Prostate gland (tissue), 2 donors: ENCODE measurements at regions not wholly inside any gene's neighbourhood (a gene's known extent, or its start where the extent isn't known, plus 50 kb on each side); places are given as distances from the start of the nearest gene placed in this dataset.
"Not testable (repeated sequence)": the region's sequence is repeated elsewhere in the genome, so short reads cannot be mapped to it uniquely, and the experiment has no call there.

Source experiments
- DNase-seq: peaks from one replicate; pipeline ENCODE4 v3.0.0-alpha.2; 2019; ENCODE audit warnings: low spot score
- H3K27ac ChIP-seq, 2 donors: fragments of 200-600 bp; sonication (generic); 2 replicates each; pipeline ENCODE4 v1.5.1; 2017 to 2019
- H3K27me3 ChIP-seq: fragments of 200-600 bp; sonication (generic); replicated peaks from 2 replicates; pipeline ENCODE4 v1.5.1; 2019; ENCODE audit not compliant: insufficient read depth
- H3K36me3 ChIP-seq, 2 donors: fragments of 200-600 bp; sonication (generic); 1 replicate in 1 of 2; 2 replicates in 1 of 2; pipeline versions ENCODE4 v1.5.1 to v1.8.1; 2017 to 2019
- H3K4me1 ChIP-seq: fragments of 200-600 bp; sonication (generic); replicated peaks from 2 replicates; pipeline ENCODE4 v1.5.1; 2019
- H3K4me3 ChIP-seq, 2 donors: fragments of 200-600 bp; sonication (generic); 2 replicates each; pipeline ENCODE4 v1.5.1; 2017 to 2019
- H3K9me3 ChIP-seq: fragments of 200-600 bp; sonication (generic); 2 replicates; pipeline ENCODE4 v1.5.1; 2017
- POLR2A ChIP-seq: fragments of 450-650 bp; IDR thresholded peaks from one replicate; pipeline ENCODE4 v1.6.1; 2016; ENCODE audit warnings: antibody characterized with exemption, mild to moderate bottlenecking
- POLR2AphosphoS5 ChIP-seq: sonication (generic); formaldehyde crosslinking; IDR thresholded peaks from one replicate; pipeline ENCODE4 v1.6.1; 2017; ENCODE audit warnings: antibody characterized with exemption
- WGBS: methylation state at CpG from one replicate; pipeline ENCODE4 v1.1.5; 2018; 5-methylcytosine and 5-hydroxymethylcytosine counted together
- intact Hi-C: fragments of 100-400 bp; cut with DNase I; formaldehyde crosslinking; loops from one replicate; pipeline ENCODE4 v1.14.2; 2022
- TF ChIP-seq, protein P1 (sequence below), 4 experiments: fragments of 200-600 bp in 2 of 4; fragments of 450-650 bp in 2 of 4; sonication (generic) in 2 of 4; IDR thresholded peaks; 1 replicate in 3 of 4; 2 replicates in 1 of 4; pipeline ENCODE4 v1.5.1; 2016 to 2019; ENCODE audit warnings: antibody characterized with exemption in 4 of 4, mild to moderate bottlenecking in 2 of 4, moderate library complexity in 2 of 4

DNA sequence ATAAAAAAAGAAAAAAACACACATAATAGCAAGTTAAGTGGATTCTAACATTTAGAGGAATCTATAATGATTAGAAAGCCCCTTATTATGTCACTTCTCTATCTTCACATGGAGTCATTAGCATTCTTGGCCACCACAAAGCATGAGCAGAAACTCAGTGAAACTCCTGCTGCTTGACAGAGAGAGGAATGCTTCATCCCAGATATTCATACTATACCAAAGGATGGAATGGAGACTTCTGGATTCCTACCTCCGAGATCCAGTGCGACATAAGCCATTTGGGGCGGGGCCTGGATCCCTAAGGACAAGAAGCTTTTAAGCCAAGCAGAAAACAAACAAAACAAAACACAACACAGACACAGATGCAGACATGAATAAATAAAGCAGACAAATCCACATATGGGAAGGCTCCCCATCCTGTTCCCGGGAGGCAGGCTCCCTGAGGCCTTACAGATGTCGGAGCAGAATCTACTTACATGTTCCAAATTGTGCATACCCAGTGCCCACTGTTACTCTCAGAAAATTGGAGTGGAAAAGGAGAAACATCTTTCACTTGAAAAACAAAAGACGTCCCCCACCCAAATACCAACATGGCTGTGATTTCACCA, 727.3 kb downstream of the MAFB start:
- H3K4me3 ChIP-seq, result no peak overlapping the region
- DNase-seq, result no peak
- H3K27me3 ChIP-seq, result no peaks in the 10 kb centered on the region
- no peaks in the 10 kb centered on the region for H3K36me3 ChIP-seq
- H3K27ac ChIP-seq, result no peak overlapping the region
- WGBS, result 86% methylated on average over 6 of the region's 6 CpGs
- H3K9me3 ChIP-seq, result no peaks in the 10 kb centered on the region
- H3K4me1 ChIP-seq, result no peaks in the 10 kb centered on the region
- intact Hi-C loops, result no loop called here
- TF ChIP-seq, protein P1, sequence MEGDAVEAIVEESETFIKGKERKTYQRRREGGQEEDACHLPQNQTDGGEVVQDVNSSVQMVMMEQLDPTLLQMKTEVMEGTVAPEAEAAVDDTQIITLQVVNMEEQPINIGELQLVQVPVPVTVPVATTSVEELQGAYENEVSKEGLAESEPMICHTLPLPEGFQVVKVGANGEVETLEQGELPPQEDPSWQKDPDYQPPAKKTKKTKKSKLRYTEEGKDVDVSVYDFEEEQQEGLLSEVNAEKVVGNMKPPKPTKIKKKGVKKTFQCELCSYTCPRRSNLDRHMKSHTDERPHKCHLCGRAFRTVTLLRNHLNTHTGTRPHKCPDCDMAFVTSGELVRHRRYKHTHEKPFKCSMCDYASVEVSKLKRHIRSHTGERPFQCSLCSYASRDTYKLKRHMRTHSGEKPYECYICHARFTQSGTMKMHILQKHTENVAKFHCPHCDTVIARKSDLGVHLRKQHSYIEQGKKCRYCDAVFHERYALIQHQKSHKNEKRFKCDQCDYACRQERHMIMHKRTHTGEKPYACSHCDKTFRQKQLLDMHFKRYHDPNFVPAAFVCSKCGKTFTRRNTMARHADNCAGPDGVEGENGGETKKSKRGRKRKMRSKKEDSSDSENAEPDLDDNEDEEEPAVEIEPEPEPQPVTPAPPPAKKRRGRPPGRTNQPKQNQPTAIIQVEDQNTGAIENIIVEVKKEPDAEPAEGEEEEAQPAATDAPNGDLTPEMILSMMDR (IDR thresholded peaks at IDR 0.05), result no peak
- no peak for TF ChIP-seq POLR2AphosphoS5
- no peak for TF ChIP-seq POLR2A

GRCh38 chr20:39960522-39961428, 728.3 kb downstream of the MAFB start:
- Histone ChIP-seq H3K27ac (no peak overlapping the region), H3K27me3 (no peaks in the 10 kb centered on the region), H3K4me1 (no peaks in the 10 kb centered on the region), H3K36me3 (no peaks in the 10 kb centered on the region), H3K9me3 (no peaks in the 10 kb centered on the region), H3K4me3 (no peak overlapping the region)
- intact Hi-C loops, result no loop called here
- TF ChIP-seq POLR2AphosphoS5 (no peak), POLR2A (no peak)
- TF ChIP-seq, protein P1 (IDR thresholded peaks at IDR 0.05), result no peak
- DNase-seq, result no peak
- 25% methylated on average over 7 of the region's 7 CpGs for WGBS

DNA sequence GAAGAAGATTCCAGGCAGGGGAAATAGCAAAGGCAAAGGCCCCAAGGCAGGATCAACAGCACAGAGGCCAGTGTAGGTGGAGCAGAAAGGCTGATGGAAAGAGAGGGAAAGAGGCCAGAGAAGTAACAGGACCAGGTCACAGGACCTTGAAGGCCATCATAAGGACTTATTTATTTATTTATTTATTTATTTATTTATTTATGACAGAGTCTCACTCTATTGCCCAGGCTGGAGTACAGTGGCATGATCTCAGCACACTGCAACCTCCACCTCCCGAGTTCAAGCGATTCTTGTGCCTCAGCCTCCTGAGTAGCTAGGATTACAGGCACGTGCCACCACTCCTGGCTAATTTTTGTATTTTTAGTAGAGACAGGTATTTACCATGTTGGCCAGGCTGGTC, 731.1 kb downstream of the MAFB start:
- intact Hi-C loops, H3K27ac ChIP-seq, H3K4me3 ChIP-seq, H3K9me3 ChIP-seq, H3K27me3 ChIP-seq, H3K36me3 ChIP-seq, DNase-seq, H3K4me1 ChIP-seq: not testable (repeated sequence)
- 100% methylated on average over 3 of the region's 3 CpGs for WGBS

DNA sequence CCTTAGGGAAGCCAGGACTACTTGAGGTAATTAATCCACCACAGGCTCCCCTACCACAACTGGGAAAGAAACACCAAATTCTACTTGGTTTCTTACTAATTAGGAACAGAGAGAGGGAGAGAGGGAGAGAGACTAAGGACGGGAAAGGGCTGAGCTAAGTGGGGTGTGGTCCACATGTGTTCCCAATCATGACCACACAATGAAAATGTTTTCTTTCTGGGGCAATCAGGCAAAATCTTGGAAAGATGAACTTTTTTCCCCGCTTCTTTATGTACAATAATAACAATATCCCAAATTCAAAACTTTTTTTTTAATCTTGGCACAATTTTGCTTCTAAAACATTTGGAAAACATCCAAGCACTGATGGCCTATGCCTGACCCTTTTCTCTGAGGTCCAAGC, 734.4 kb downstream of the MAFB start:
- no peaks in the 10 kb centered on the region for H3K9me3 ChIP-seq
- TF ChIP-seq, protein P1 (IDR thresholded peaks at IDR 0.05), result no peak
- TF ChIP-seq POLR2AphosphoS5 (no peak), POLR2A (no peak)
- intact Hi-C loops, result no loop called here
- H3K4me3 ChIP-seq, result no peak overlapping the region
- no peaks in the 10 kb centered on the region for H3K4me1 ChIP-seq
- WGBS, result 69% methylated on average over 2 of the region's 2 CpGs
- H3K27me3 ChIP-seq, result no peaks in the 10 kb centered on the region
- DNase-seq, result no peak
- H3K36me3 ChIP-seq, result no peaks in the 10 kb centered on the region
- H3K27ac ChIP-seq, result no peak overlapping the region

GRCh38 chr20:39946931-39947330, 742.1 kb downstream of the MAFB start:
- Histone ChIP-seq H3K36me3 (no peaks in the 10 kb centered on the region), H3K27ac (no peak overlapping the region), H3K9me3 (no peaks in the 10 kb centered on the region), H3K27me3 (no peaks in the 10 kb centered on the region), H3K4me1 (no peaks in the 10 kb centered on the region), H3K4me3 (no peak overlapping the region)
- WGBS, result 37% methylated on average over 2 of the region's 2 CpGs
- no peak for DNase-seq
- TF ChIP-seq POLR2AphosphoS5, result no peak
- TF ChIP-seq, protein P1 (IDR thresholded peaks at IDR 0.05), result no peak
- TF ChIP-seq POLR2A, result no peak
- intact Hi-C loops, result no loop called here
